HG03025 (cell line): ENCODE measurements at regions not wholly inside any gene's neighbourhood (a gene's known extent, or its start where the extent isn't known, plus 50 kb on each side); places are given as distances from the start of the nearest gene placed in this dataset.
"Not testable (repeated sequence)": the region's sequence is repeated elsewhere in the genome, so short reads cannot be mapped to it uniquely, and the experiment has no call there.

Experiments used
- ATAC-seq: cut with Tn5 transposase; IDR thresholded peaks from one replicate; pipeline ENCODE4 v1.9.1; 2021; ENCODE audit warnings: mild to moderate bottlenecking, moderate library complexity; ENCODE audit not compliant: unreplicated experiment, low FRiP score

DNA sequence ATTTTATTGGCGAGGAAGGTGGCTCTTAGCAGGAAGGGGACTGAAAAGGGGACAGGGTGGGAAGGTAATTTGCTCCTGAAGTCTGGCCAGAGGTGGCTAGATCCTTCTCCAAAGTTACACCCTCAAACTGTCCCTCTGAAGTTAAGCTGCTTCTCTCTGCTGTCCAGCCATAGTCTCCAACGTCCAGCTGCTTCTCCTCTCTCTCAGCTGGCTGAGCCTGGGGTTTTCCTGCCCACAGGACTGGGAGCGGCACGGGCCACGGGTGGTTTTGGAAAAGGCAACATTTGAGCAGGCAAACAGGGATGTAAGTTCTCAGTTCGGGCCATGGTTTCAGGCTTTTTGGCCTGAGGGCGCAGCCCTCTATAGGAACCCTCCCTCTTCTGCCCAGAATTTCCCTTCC is 128.3 kb downstream of the YIPF5 start:
- ATAC-seq, result no peak

DNA sequence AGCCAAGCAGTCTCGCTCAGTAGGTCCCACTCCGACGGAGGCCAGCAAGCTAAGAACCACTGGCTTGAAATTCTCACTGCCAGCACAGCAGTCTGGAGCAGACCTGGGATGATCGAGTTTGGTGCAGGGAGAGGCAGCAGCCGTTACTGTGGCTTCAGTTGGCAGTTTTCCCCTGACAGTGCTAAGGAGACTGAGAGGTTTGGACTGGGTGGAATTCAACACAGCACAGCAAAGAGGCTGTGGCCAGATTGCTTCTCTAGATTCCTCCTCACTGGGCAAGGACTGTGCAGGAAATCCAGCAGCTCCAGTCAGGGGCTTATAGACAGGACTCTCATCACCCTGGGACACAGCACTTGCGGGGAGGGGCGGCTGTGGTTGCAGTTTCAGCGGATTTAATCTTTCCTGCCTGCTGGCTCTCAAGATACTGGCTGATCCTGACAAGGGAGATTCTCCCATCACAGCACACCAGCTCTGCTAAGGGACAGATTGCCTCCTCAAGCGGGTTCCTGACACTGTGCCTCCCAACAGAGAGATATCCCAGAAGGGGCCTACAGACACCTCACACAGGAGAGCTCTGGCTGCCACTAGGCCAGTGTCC is 122.1 kb downstream of the YIPF5 start:
- no peak for ATAC-seq

DNA sequence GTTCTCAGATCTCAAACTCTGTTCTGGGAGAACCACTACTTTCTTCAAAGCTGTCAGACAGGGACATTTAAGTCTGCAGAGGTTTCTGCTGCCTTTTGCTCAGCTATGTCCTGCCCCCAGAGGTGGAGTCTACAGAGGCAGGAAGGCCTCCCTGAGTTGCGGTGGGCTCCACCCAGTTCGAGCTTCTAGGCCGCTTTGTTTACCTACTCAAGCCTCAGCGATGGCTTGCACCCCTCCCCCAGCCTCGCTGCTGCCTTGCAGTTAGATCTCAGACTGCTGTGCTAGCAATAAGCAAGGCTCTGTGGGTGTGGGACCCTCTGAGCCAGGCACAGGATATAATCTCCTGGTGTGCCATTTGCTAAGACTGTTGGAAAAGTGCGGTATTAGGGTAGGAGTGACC is 115.1 kb downstream of the YIPF5 start:
- not testable (repeated sequence) for ATAC-seq

GRCh38 chr5:144060091-144060490 is 110.4 kb downstream of the YIPF5 start:
- not testable (repeated sequence) for ATAC-seq

GRCh38 chr5:144060598-144060997 is 109.9 kb downstream of the YIPF5 start:
- no peak for ATAC-seq

DNA sequence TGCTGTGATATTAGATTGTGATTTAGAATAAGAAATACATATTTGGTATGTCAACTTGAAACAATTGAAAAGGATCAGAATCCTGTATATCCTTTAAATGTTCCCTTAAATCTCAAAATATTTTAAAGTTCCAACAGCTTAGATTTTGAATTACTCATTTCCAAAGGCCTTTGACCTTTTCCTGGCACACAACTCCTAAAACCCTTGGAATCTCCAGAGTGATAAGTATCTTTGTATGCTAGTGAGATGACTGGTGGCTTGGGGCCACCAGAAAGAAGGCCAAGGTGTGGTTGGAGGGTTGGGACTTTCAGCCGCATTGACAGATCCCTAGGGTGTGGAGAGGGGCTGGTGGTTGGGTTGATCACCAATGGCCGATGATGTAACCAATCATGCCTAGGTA is 104.7 kb downstream of the YIPF5 start:
- no peak for ATAC-seq

GRCh38 chr5:144072518-144072927 is 97.9 kb downstream of the YIPF5 start:
- no peak for ATAC-seq

- no peak for ATAC-seq
These were observed 93.9 kb downstream of the YIPF5 start for GRCh38 chr5:144076521-144077083.

GRCh38 chr5:144083185-144083584 is 87.3 kb downstream of the YIPF5 start:
- ATAC-seq, result no peak

DNA sequence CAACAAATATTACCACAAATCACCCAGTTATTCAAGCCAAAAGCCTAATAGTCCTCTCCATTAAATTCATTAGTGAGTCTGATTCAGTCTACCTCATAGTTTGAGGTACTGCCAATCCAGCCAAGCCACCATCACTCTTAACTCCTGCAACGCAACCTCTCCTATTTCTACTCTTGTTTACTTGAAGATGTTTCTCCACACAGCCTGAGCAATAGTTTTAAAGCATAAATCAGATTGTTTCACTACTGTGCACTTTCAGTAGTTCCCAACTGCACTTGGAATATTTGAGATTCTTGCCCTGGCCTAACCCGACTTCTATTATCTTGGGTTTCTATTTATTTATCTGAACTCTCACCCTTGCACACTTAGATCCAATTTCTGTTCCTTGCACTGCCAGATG is 85.5 kb downstream of the YIPF5 start:
- no peak for ATAC-seq

- ATAC-seq, result no peak
These were observed 85.1 kb downstream of the YIPF5 start for GRCh38 chr5:144085381-144085780.

DNA sequence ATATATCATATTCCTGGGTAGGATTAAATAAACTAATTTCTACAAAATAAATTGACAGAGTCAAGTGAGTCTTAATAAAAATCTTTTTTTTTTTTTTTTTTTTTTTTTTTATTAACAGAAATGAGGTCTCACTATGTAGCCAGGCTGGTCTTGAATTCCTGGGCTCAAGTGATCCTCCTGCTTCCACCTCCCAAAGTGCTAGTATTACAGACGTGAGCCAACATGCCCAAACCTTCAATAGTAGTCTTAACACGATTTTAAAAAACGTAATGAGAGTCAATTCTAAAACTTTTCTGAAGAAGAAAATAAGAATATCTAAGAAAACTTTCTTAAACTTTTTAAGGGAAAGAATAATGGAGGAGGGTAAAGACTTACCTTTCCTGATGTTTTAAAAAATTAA is 84.2 kb downstream of the YIPF5 start:
- no peak for ATAC-seq

DNA sequence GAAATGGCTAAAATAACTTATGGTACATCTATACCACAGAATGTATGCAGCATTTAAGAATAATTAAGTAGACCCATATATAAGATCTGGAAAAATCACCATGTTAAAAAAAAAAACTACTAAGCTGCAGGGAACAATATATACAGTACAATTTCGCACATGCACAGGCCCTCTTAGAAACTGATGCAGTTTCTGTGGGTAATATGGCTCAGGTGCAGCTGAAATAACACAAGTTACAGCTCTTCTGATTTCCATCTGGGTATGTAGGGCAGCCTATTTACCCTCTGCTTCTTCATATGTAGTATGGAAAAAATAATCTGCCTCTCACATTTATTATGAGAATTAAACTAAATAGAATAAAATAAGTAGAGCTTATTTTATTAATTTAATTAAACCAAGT is 82.9 kb downstream of the YIPF5 start:
- ATAC-seq, result no peak

- no peak for ATAC-seq
These were observed 82.0 kb downstream of the YIPF5 start for GRCh38 chr5:144088206-144089064.

- ATAC-seq, result no peak
These were observed 80.9 kb downstream of the YIPF5 start for GRCh38 chr5:144089401-144090021.

GRCh38 chr5:144092508-144092907 is 78.0 kb downstream of the YIPF5 start:
- no peak for ATAC-seq

DNA sequence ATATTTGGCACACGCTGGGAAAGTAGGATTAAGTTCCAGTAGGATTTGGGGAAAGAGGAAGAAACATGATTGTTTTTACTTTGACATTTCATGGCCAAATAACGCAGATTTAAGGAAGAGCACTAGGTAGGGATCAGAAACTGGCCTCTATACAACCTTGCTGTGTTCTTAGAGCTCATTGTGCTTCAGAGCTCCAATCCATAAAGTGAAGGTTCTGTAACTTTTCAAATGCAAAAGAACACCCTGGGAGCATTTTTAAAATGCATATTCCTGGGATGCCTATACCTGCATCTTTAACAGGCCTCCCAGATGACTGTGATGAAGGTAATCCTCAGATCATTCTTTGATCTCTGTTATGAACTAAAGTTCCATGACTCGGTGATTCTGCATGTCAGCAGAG is 77.1 kb downstream of the YIPF5 start:
- no peak for ATAC-seq

DNA sequence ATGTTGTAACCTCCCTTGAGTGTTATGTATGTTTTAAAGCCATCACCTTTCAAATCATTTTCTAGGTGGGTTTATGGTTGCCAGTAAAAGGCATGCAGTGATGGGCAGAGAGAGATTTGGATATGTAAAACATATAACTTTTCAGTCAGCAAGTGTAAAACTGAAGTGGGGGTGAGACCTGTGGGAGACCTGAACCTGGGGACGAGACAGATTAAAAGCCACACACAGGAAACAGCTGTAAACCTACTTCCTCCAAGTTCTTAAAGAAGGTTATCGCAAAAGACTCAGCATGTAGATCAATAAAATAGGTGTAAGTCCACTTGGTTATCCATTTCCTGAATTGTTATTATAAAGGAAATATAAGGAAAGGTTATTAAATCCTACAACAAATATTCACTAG is 76.6 kb downstream of the YIPF5 start:
- no peak for ATAC-seq

DNA sequence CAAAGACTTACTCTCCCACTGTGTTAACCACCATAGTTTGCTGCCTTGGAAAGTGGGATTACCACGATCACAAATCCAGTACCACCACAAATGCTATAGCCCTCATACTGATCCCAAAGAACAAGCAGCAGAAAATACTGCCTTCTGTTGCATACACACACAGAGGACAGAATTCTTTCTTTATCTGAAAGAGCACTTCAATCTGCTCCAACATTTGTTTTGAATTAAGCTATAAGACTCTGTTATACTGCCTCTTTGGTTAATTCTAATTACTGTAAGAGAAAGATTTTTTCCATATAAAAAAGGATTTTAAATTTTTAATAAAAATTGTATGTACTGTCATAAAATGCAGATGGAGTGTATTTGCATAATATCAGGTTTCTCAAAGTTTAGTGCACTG is 69.8 kb downstream of the YIPF5 start:
- no peak for ATAC-seq

DNA sequence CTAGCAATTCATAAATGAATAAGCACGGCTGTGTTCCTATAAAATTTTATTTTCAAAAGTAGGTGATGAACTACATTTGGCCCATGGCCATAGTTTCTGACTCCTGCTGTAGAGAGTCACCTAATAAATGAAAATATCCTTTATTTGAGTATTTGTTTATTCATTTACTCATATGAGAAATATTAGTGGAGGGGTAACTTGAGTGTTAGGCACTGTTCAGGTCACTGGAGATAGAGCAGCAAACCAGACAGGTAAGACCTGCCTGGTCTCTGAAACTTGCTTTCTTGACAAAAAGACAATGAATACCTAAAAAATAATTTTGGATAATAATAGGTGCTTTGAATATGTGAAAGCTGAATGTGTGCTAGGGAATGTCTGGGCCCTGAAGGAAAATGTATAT is 68.8 kb downstream of the YIPF5 start:
- ATAC-seq, result no peak

DNA sequence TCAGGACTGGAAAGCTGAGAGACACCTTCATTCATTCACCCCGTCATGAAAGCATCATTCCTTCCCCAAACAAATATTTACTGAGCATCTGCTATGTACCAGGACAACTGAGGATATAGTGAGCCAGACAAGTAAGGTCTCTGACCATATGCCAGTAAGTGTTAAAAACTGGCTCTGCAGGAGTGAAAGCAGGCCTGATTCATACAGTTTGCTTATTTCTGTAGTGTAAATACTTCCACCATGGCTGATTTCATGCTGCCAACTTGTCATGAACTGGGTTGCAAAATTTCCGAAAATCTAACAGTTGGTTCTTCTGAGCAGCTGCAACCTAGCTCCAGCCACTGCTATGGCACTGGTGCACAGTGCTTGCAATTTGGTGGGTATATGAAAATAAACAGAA is 68.1 kb downstream of the YIPF5 start:
- no peak for ATAC-seq
